ENCODE measurements at regions not wholly inside any gene's neighbourhood (a gene's known extent, or its start where the extent isn't known, plus 50 kb on each side); places are given as distances from the start of the nearest gene placed in this dataset.
A peak's percentile ranks its signal among the peaks of the same experiment; 100 is the strongest.

DNA sequence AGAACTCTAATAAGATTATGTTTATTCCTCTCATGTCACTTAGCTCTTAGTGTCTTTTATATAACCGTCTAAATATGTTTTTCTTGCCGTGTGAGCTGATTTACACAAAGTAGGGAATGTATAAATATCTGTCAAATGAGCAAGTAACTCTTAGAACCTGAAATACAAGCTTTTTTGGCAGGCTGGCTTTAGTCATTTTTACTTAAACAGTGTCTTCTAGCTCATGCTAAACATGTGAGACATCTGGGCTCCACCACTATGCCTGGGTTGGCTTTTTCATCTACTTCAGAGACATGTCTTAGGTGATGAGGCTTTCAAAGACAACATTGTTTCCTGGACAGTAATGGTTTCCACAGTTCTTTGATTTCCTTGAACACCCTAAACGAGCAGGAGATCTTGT, 137.2 kb upstream of the ZNF608 start:
- Histone ChIP-seq H3K4me3 (ENCODE audit: low read depth, low read length) (no peak overlapping the region), H3K27ac (peak overlapping the region; percentile 7), H3K9me3 (ENCODE audit: severe bottlenecking) (peaks cover 11% of the 10 kb centered on the region), H3K36me3 (no peaks in the 10 kb centered on the region), H3K27me3 (ENCODE audit: insufficient read depth, low read depth, severe bottlenecking) (no peaks in the 10 kb centered on the region)
- peak; percentile 28 for DNase-seq
- TF ChIP-seq, protein P1, sequence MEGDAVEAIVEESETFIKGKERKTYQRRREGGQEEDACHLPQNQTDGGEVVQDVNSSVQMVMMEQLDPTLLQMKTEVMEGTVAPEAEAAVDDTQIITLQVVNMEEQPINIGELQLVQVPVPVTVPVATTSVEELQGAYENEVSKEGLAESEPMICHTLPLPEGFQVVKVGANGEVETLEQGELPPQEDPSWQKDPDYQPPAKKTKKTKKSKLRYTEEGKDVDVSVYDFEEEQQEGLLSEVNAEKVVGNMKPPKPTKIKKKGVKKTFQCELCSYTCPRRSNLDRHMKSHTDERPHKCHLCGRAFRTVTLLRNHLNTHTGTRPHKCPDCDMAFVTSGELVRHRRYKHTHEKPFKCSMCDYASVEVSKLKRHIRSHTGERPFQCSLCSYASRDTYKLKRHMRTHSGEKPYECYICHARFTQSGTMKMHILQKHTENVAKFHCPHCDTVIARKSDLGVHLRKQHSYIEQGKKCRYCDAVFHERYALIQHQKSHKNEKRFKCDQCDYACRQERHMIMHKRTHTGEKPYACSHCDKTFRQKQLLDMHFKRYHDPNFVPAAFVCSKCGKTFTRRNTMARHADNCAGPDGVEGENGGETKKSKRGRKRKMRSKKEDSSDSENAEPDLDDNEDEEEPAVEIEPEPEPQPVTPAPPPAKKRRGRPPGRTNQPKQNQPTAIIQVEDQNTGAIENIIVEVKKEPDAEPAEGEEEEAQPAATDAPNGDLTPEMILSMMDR (IDR thresholded peaks at IDR 0.05; ENCODE audit: low read depth, low read length), result no peak

- Histone ChIP-seq H3K9me3 (ENCODE audit: severe bottlenecking) (peaks cover 11% of the 10 kb centered on the region), H3K4me3 (ENCODE audit: low read depth, low read length) (no peak overlapping the region), H3K27ac (peak overlapping the region; percentile 7), H3K27me3 (ENCODE audit: insufficient read depth, low read depth, severe bottlenecking) (no peaks in the 10 kb centered on the region), H3K36me3 (no peaks in the 10 kb centered on the region)
- TF ChIP-seq, protein P1 (IDR thresholded peaks at IDR 0.05; ENCODE audit: low read depth, low read length), result no peak
- no peak for DNase-seq
Measured at GRCh38 chr5:124884114-124884513, 137.7 kb upstream of the ZNF608 start.

DNA sequence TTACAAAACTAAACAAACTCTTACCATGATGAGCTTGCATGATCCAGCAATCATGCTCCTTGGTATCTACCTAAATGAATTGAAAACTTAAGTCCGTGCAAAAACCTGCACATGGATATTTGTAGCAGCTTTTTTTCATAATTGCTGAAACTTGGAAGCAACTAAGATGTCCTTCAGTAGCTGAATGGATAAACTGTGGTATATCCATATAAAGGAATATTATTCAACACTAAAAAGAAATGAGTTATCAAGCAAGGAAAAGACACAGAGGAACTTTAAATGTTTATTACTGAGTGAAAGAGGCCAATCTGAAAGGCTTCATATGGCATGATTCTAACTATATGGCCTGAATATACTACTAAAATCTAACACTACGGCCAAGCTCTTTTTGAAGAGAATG, 139.1 kb upstream of the ZNF608 start:
- DNase-seq, result no peak
- no peak overlapping the region for H3K4me3 ChIP-seq (ENCODE audit: low read depth, low read length)
- no peaks in the 10 kb centered on the region for H3K27me3 ChIP-seq (ENCODE audit: insufficient read depth, low read depth, severe bottlenecking)
- TF ChIP-seq, protein P1 (IDR thresholded peaks at IDR 0.05; ENCODE audit: low read depth, low read length), result no peak
- H3K27ac ChIP-seq, result no peak overlapping the region
- peaks cover 11% of the 10 kb centered on the region for H3K9me3 ChIP-seq (ENCODE audit: severe bottlenecking)
- H3K36me3 ChIP-seq, result no peaks in the 10 kb centered on the region

- peaks cover 11% of the 10 kb centered on the region for H3K9me3 ChIP-seq (ENCODE audit: severe bottlenecking)
- no peak overlapping the region for H3K27ac ChIP-seq
- no peak for DNase-seq
- no peaks in the 10 kb centered on the region for H3K27me3 ChIP-seq (ENCODE audit: insufficient read depth, low read depth, severe bottlenecking)
- no peaks in the 10 kb centered on the region for H3K36me3 ChIP-seq
- TF ChIP-seq, protein P1 (IDR thresholded peaks at IDR 0.05; ENCODE audit: low read depth, low read length), result no peak
- no peak overlapping the region for H3K4me3 ChIP-seq (ENCODE audit: low read depth, low read length)
Measured at GRCh38 chr5:124887223-124887622, 140.8 kb upstream of the ZNF608 start.

DNA sequence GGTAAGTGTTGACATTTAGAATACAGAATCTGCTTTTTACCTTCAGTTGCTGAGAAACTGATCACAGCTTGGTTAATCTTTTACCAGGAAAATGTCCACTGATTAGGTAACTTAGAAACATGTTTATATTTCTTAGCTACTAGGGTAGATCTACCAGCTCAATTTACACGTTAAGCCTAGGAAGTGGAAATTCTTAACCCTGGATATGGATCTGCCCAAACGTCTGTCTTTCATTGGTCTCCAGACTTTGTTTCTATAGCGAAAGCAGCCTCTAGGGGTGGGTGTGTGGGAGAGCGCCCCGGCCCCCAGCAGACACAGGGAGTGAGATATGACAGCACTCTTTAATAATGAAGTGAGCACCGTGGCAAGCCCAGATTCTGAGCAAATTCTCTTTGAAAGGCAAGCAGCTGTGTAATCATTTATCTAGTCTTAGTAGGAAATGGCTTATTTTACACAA, 141.6 kb upstream of the ZNF608 start:
- Histone ChIP-seq H3K27ac (no peak overlapping the region), H3K27me3 (ENCODE audit: insufficient read depth, low read depth, severe bottlenecking) (no peaks in the 10 kb centered on the region), H3K4me3 (ENCODE audit: low read depth, low read length) (peak overlapping the region; percentile 6; the same call in 1 of the 2 replicates), H3K36me3 (no peaks in the 10 kb centered on the region), H3K9me3 (ENCODE audit: severe bottlenecking) (peaks cover 11% of the 10 kb centered on the region)
- DNase-seq, result peak; percentile 55
- TF ChIP-seq, protein P1 (IDR thresholded peaks at IDR 0.05; ENCODE audit: low read depth, low read length), result peak; percentile 40; the same call in 1 of the 2 replicates

All from WERI-Rb-1 (cell line).